Skin of body (tissue), 1 donor: ENCODE measurements at regions not wholly inside any gene's neighbourhood (a gene's known extent, or its start where the extent isn't known, plus 50 kb on each side); places are given as distances from the start of the nearest gene placed in this dataset.

ENCODE experiments used
- DNase-seq: peaks from one replicate; lab custom pipeline; 2025; lab: John Stamatoyannopoulos, UW

DNA sequence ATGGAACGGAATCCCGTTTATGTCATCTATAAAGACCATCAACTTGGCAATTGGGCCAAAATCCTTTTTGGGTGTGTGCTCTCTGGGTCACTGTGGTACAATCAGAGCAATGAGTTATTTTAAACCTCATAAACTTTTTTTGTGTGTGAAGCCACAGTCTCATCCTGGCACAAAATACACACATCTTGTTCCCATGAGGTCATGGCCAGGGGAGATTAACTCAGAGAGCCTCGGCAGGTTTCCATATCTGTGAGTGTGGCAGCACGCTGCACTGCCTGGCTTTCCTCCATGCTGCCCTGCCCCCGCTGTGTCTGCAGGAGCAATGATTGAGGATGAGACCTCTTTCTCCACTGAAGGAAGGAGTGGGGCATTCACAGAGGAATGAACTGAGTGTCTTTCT lies 54.0 kb upstream of the DLG1 start:
- no peak for DNase-seq

GRCh38 chr3:197350446-197350845 lies 52.0 kb upstream of the DLG1 start:
- DNase-seq = no peak

GRCh38 chr3:197349368-197349767 lies 51.0 kb upstream of the DLG1 start:
- no peak for DNase-seq
